ENCODE measurements at regions not wholly inside any gene's neighbourhood (a gene's known extent, or its start where the extent isn't known, plus 50 kb on each side); places are given as distances from the start of the nearest gene placed in this dataset.

- Histone ChIP-seq H4K8ac (replicated peaks; ENCODE audit: insufficient read length, low read depth, low read length) (no peak overlapping the region), H3K9me3 (ENCODE audit: control insufficient read depth, low read depth, low read length) (no peaks in the 10 kb centered on the region), H3K9ac (ENCODE audit: extremely low read depth, insufficient read length, low read length) (no peak overlapping the region), H2AFZ (ENCODE audit: low read length) (no peak overlapping the region), H3K4ac (ENCODE audit: low read depth, low read length) (no peak overlapping the region), H4K20me1 (ENCODE audit: control insufficient read depth, insufficient read depth, insufficient read length) (no peaks in the 10 kb centered on the region), H3K27me3 (ENCODE audit: insufficient read depth, low read length) (no peaks in the 10 kb centered on the region), H2AK5ac (ENCODE audit: insufficient read length, low read length) (no peak overlapping the region), H3K23ac (ENCODE audit: insufficient read length, low read depth, low read length) (no peak overlapping the region), H3K79me2 (ENCODE audit: insufficient read depth, low read length) (no peaks in the 10 kb centered on the region), H3K14ac (ENCODE audit: insufficient read depth, low read length) (no peak overlapping the region), H3K18ac (ENCODE audit: insufficient read length, low read depth, low read length) (no peak overlapping the region), H4K5ac (ENCODE audit: insufficient read length, low read depth, low read length) (no peak overlapping the region), H2BK120ac (ENCODE audit: low read depth, low read length, poor library complexity, severe bottlenecking) (no peak overlapping the region), H3K27ac (ENCODE audit: insufficient read length, low read depth, low read length) (no peak overlapping the region), H3K4me2 (ENCODE audit: insufficient read depth, insufficient read length, low read length) (no peak overlapping the region), H2BK15ac (ENCODE audit: low read depth, low read length) (no peak overlapping the region), H3T11ph (ENCODE audit: low read length) (no peak overlapping the region), H3K4me1 (ENCODE audit: insufficient read depth, low read length) (no peaks in the 10 kb centered on the region; the same call in 1 of the 2 replicates), H3K56ac (ENCODE audit: insufficient read length, low read depth, low read length) (no peak overlapping the region), H2BK12ac (ENCODE audit: insufficient read length, low read depth, low read length) (no peak overlapping the region), H3K23me2 (ENCODE audit: insufficient read length, low read depth, low read length, poor library complexity, severe bottlenecking) (no peaks in the 10 kb centered on the region), H2BK5ac (ENCODE audit: insufficient read length, low read length) (no peak overlapping the region), H3K79me1 (ENCODE audit: insufficient read depth, low read depth, low read length, poor library complexity, severe bottlenecking) (no peaks in the 10 kb centered on the region), H2BK20ac (ENCODE audit: low read depth, low read length, poor library complexity, severe bottlenecking) (no peak overlapping the region), H4K91ac (ENCODE audit: insufficient read length, low read depth, low read length) (no peak overlapping the region)
- H3K27ac Mint-ChIP-seq: no peak overlapping the region
- no peak overlapping the region for H3K4me3 Mint-ChIP-seq
- peaks cover 30 to 41% of the 10 kb centered on the region in 2 experiments for H3K4me1 Mint-ChIP-seq
- peaks cover 0 to 6% of the 10 kb centered on the region in 2 experiments; a peak in 3 of 5 replicates for H3K9me3 Mint-ChIP-seq
- WGBS (ENCODE audit: extremely low coverage, insufficient read length, low lambda C conversion rate): no CpG with 5 or more reads among the region's 4 CpGs
- TF ChIP-seq, protein P1, sequence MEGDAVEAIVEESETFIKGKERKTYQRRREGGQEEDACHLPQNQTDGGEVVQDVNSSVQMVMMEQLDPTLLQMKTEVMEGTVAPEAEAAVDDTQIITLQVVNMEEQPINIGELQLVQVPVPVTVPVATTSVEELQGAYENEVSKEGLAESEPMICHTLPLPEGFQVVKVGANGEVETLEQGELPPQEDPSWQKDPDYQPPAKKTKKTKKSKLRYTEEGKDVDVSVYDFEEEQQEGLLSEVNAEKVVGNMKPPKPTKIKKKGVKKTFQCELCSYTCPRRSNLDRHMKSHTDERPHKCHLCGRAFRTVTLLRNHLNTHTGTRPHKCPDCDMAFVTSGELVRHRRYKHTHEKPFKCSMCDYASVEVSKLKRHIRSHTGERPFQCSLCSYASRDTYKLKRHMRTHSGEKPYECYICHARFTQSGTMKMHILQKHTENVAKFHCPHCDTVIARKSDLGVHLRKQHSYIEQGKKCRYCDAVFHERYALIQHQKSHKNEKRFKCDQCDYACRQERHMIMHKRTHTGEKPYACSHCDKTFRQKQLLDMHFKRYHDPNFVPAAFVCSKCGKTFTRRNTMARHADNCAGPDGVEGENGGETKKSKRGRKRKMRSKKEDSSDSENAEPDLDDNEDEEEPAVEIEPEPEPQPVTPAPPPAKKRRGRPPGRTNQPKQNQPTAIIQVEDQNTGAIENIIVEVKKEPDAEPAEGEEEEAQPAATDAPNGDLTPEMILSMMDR (conservative IDR thresholded peaks at IDR 0.05): no peak
- no peak for DNase-seq
- H3K27me3 Mint-ChIP-seq (ENCODE audit: low read depth): no peaks in the 10 kb centered on the region
- H3K36me3 Mint-ChIP-seq (ENCODE audit: insufficient read depth in 1 of 3, low read depth in 3 of 3): peaks cover 3 to 12% (median 4%) of the 10 kb centered on the region in 3 experiments; a peak in 5 of 7 replicates
Measured at GRCh38 chr5:84474126-84474525, 89.4 kb upstream of the EDIL3 start.
